Upper lobe of right lung (tissue), 1 donor: ENCODE measurements at regions not wholly inside any gene's neighbourhood (a gene's known extent, or its start where the extent isn't known, plus 50 kb on each side); places are given as distances from the start of the nearest gene placed in this dataset.

ENCODE experiments used
- ATAC-seq: fragments of 200-7000 bp; cut with Tn5 transposase; one replicate; pipeline ENCODE4 v1.9.1; 2020; ENCODE audit warnings: mild to moderate bottlenecking, moderate library complexity
- DNase-seq: peaks from one replicate; pipeline ENCODE4 v3.0.0-alpha.2; 2020
- H3K27ac ChIP-seq: fragments of 200-600 bp; one replicate; pipeline ENCODE4 v1.8.0; 2022
- H3K27me3 ChIP-seq: fragments of 200-600 bp; one replicate; pipeline ENCODE4 v1.8.0; 2022; ENCODE audit warnings: mild to moderate bottlenecking
- H3K36me3 ChIP-seq: fragments of 200-600 bp; one replicate; pipeline ENCODE4 v1.8.0; 2022
- H3K4me1 ChIP-seq: fragments of 200-600 bp; one replicate; pipeline ENCODE4 v1.8.0; 2022
- H3K4me3 ChIP-seq: fragments of 200-600 bp; one replicate; pipeline ENCODE4 v1.8.0; 2022; ENCODE audit warnings: mild to moderate bottlenecking
- H3K9me3 ChIP-seq: fragments of 200-600 bp; one replicate; pipeline ENCODE4 v1.8.0; 2022
- CTCF ChIP-seq: fragments of 200-600 bp; IDR thresholded peaks from one replicate; pipeline ENCODE4 v1.8.0; 2022; ENCODE audit warnings: antibody characterized with exemption
- intact Hi-C: fragments of 100-400 bp; cut with DNase I; formaldehyde crosslinking; loops from one replicate; pipeline ENCODE4 v1.11.0; 2022
- donor health status: DM: no; HTN: yes; CAD: no; lungs with severe emphysema.

- no peak overlapping the region for H3K4me3 ChIP-seq
- DNase-seq = no peak
- H3K4me1 ChIP-seq = no peaks in the 10 kb centered on the region
- TF ChIP-seq CTCF = no peak
- no peak overlapping the region for H3K27ac ChIP-seq
- ATAC-seq = no peak
- intact Hi-C loops = no loop called here
- H3K36me3 ChIP-seq = no peaks in the 10 kb centered on the region
- no peaks in the 10 kb centered on the region for H3K27me3 ChIP-seq
- no peaks in the 10 kb centered on the region for H3K9me3 ChIP-seq
Observed at GRCh38 chr17:27986805-27987684, 55.4 kb upstream of the NLK start.

- no peaks in the 10 kb centered on the region for H3K4me1 ChIP-seq
- no peak overlapping the region for H3K4me3 ChIP-seq
- DNase-seq = no peak
- intact Hi-C loops = no loop called here
- ATAC-seq = no peak
- no peak for TF ChIP-seq CTCF
- no peaks in the 10 kb centered on the region for H3K36me3 ChIP-seq
- H3K9me3 ChIP-seq = no peaks in the 10 kb centered on the region
- no peak overlapping the region for H3K27ac ChIP-seq
- H3K27me3 ChIP-seq = no peaks in the 10 kb centered on the region
Observed at GRCh38 chr17:27989046-27989445, 53.4 kb upstream of the NLK start.

- Histone ChIP-seq H3K9me3 (no peaks in the 10 kb centered on the region), H3K27ac (no peak overlapping the region), H3K36me3 (no peaks in the 10 kb centered on the region), H3K4me3 (no peak overlapping the region), H3K27me3 (no peaks in the 10 kb centered on the region), H3K4me1 (no peaks in the 10 kb centered on the region)
- DNase-seq (no peak), ATAC-seq (no peak)
- TF ChIP-seq CTCF = no peak
- intact Hi-C loops = no loop called here
Observed at GRCh38 chr17:27990100-27990499, 52.4 kb upstream of the NLK start.

- Histone ChIP-seq H3K4me3 (no peak overlapping the region), H3K27me3 (no peaks in the 10 kb centered on the region), H3K4me1 (no peaks in the 10 kb centered on the region), H3K27ac (no peak overlapping the region), H3K9me3 (no peaks in the 10 kb centered on the region), H3K36me3 (no peaks in the 10 kb centered on the region)
- DNase-seq = no peak
- intact Hi-C loops = no loop called here
- no peak for TF ChIP-seq CTCF
- ATAC-seq = no peak
Observed at GRCh38 chr17:27990979-27991378, 51.5 kb upstream of the NLK start.

- no peak for TF ChIP-seq CTCF
- Histone ChIP-seq H3K36me3 (no peaks in the 10 kb centered on the region), H3K4me3 (no peak overlapping the region), H3K4me1 (no peaks in the 10 kb centered on the region), H3K9me3 (no peaks in the 10 kb centered on the region), H3K27ac (no peak overlapping the region), H3K27me3 (no peaks in the 10 kb centered on the region)
- no peak for DNase-seq
- no peak for ATAC-seq
- intact Hi-C loops = no loop called here
Observed at GRCh38 chr17:27991462-27991993, 50.9 kb upstream of the NLK start.
